ENCODE measurements at regions not wholly inside any gene's neighbourhood (a gene's known extent, or its start where the extent isn't known, plus 50 kb on each side); places are given as distances from the start of the nearest gene placed in this dataset.

DNA sequence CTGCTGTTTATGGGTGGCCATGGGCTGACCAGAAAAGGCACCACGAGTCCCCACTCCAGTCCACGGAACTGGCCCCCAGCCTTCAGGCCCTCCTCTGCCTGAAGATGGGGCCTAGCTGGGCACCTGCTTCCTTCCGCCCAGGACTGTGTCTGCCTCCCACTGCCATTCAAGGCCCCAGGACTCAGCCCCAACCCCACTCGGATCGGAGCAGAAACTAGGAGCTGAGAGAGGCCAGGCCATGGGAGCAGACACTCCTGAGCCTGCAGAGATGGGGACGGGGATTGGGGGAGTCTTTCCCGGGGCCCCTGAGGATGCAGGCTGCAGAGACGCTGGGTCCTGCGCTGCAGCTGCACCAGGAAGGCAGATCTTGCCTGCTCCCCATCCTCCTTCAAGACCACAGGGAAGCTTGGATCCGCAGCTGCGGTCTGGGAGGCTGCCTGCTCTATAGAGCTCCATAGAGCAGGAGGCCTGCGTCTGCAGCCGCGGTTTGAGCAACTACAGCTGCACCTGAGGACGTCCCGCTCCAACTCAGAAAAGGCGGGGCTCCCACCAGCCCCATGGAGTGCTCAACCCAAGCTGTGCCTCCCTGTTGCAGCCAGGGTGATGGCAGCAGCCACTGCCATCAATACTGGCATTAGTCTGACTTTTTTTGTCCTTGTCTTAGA, 383.9 kb upstream of the TMCO5A start:
- no peak for DNase-seq (ENCODE audit: extremely low read depth, low read depth)

DNA sequence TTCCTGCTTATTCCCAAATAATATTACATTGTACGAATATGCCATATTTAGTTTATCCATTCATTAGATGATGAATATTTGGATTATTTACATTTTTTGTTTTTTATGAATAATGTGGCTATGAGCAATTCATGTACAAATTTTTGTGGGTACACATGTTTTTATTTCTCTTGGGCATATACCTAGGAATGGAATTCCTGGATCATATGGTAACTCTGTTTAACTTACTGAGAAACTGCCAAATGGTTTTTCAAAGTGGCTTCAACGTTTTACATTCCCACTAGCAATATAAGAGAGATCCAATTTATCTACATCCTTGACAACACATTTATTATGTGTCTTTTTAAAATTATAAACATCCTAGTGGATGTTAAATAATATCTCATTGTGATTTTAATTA, 362.0 kb upstream of the TMCO5A start:
- no peak for DNase-seq (ENCODE audit: extremely low read depth, low read depth)

DNA sequence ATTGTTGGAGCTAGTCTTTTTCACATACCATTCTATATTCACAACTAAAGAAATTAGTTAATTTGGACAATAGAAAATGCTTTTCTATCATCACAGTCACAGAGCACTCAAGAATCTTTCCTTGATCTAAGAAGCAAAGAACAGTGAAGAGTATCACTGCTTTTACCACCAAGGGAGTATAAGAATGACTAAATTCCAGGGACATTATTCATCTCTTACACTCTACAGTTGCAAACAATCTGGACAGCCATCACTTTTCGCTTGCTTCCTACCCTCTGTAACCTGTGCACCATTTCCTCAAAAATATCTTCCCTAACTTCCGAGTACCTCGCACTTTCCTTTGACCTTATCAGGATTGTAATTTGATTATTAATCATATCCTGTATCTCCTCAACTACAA, 359.5 kb upstream of the TMCO5A start:
- DNase-seq (ENCODE audit: extremely low read depth, low read depth) = no peak

DNA sequence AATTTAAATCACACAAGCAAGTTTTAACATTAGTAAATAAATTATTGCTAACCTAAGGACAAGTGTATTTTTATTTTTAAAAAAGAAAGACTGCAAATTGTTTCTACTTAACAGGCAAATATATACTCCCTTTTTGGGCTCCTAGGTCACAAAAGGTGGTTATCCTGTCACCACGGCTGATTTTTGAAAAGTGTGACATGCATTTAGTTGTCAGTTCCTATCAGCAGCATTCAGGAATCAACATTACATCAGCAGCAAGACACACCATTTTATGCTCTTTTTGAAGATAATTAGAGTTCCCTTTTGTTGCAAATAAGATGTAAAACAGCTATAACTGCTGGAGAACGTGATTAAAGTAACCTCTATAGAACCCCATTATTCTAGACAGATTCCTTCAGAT, 357.5 kb upstream of the TMCO5A start:
- DNase-seq (ENCODE audit: extremely low read depth, low read depth) = no peak

DNA sequence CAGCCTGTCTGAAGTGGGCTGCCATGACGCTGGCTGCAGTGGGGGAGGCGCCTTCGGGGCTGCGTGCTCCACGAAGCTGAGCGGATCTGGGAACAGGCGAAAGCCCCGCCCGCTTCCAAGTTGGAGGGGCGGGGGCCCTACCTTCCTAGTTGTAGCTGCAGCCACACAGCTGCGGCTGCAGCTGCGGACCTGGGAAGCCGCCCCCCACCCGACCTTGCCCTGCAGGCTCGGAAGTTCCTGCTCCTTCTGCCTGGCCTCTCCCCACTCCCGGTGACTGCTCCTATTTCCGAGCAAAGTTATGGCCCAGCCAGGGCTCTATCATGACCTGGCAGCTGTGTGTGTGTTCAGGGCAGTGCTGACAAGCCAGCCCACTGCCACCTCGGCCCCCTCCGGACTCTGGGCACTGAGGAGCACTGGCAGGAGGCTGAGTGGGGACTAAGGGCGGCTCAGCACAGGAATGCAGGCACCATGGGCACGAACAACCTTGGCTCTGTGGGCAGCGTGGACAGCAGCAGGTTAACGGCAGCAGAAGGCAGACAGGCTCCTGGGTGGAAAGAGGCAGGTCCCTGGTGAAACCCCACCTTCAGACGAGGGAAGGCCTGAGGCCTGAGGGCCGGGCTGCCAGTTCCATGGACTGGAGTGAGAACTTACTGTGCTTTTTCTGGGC, 352.4 kb upstream of the TMCO5A start:
- no peak for DNase-seq (ENCODE audit: extremely low read depth, low read depth)

DNA sequence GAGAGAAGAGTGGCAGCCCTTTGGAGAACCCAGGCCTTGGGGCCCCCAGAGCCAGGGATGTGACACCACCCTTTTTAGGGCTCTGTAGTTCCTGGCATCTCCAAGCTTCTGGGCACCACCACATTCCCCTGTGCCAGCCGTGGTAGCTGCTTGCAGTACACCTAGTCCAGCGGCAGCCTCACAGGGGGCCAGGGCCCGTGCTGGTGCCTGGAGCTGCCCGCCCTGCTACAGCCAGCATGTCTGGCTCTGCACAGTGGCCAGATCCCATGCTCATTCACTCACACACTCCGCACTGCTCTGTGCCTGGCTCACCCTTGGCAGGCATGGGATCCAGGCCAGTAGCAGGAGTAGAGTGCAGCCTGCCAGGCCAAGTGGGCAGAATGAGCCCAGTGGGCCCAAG, 351.6 kb upstream of the TMCO5A start:
- DNase-seq (ENCODE audit: extremely low read depth, low read depth) = no peak

DNA sequence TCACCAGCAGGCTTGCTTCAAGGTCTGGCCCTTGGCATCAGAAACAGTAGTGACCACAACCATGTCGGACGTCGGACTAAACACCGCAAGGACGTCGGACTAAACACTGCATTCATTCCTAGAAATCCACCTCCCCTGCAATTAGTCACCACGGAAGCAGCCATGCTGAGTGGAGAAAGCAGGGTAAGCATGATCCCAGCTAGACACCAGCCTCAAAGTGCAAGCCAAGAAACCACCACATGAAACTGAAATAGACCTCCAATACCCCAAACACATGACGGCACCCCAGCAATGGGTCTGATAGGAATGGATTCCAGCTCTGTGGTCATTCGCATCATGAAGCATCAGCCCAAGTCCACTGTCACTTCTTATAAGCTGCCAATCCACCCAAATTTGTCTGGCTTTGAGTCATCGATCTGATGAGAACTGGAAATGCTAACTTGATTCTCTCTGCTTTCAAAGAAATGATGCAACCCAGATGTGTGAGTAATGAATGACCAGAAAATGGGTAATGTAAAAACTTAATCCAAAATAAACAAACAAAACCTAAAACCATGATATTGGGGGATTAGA, 348.3 kb upstream of the TMCO5A start:
- DNase-seq (ENCODE audit: extremely low read depth, low read depth) = no peak

DNA sequence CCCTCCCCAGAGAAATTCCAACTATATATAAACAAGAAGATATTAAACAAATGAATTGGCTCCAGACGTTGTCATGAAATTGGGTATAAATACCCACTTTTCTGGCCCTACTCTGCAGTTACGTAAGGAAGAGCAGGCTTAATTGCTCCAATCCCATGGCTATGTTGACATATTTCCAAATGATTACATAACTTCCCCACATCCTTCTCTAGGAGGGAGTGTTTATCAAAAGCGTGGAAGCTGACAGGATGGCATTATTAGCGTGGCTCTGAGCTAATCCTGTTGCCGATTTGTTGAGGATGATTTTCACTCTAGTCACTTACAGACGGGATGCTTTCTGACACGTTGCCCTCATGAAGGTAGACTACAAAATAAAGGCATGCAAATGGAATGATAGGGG, 347.5 kb upstream of the TMCO5A start:
- DNase-seq (ENCODE audit: extremely low read depth, low read depth) = no peak

DNA sequence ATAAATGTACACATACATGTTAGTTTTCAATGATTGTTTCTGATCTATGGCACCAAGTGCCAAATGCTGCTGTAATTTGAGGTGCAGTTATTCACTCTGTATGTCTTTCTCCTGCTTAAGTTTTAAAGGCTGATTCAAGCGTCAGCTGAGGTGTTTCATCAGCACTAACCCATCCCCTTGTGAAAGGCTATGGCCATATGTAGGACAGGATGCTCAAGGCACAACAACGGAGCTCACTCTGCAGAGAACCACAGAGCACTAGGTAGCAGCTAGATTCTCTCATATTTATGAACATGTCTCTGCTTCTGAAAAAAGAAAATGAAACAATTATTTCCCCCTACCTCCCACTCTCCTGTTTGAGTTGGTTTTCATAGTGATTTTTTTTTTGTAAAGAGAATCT, 340.0 kb upstream of the TMCO5A start:
- DNase-seq (ENCODE audit: extremely low read depth, low read depth) = peak; percentile 5

DNA sequence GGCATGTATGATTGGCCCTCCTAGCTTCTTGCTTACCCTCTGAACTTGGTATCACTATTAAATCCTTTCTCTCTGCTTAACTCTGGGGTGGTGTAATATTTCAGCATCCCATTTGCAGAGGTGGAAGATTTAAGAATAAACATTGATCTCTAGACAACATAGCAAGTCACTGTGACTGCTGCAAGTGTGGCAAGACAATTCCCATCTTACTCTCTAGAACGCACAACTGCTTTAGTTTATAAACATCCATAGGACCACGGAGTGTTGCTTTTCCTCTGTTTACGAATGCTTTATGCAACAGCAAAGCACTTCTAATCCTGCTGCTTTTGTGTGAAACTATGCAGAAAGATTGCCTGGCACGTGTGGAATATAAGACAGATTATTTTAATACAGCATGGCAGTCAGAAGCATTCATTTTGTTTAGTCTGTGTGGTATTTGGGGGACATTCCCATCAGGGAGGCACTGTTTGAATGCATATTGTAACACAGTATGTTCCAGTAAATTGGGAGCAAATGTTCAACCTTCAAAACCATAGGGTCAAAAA, 338.9 kb upstream of the TMCO5A start:
- DNase-seq (ENCODE audit: extremely low read depth, low read depth) = peak; percentile 13

DNA sequence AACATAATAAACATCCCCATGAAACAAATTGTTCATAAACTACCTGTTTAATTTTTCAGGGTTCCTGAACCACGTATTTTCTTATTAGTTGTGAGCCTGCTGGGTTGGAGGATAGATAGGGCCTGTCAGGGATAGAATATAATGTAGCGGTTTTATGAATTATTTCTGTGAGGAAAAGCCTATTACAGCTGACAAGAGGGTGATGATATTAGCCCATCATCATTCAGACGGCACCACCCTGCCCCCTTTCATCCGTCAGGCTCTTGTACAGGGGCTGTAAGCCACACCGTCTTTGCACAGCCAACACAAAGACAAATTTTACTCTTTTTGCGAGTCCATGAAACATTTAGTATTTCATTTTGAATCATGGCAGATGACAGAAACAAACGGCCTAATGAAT, 335.3 kb upstream of the TMCO5A start:
- DNase-seq (ENCODE audit: extremely low read depth, low read depth) = no peak

DNA sequence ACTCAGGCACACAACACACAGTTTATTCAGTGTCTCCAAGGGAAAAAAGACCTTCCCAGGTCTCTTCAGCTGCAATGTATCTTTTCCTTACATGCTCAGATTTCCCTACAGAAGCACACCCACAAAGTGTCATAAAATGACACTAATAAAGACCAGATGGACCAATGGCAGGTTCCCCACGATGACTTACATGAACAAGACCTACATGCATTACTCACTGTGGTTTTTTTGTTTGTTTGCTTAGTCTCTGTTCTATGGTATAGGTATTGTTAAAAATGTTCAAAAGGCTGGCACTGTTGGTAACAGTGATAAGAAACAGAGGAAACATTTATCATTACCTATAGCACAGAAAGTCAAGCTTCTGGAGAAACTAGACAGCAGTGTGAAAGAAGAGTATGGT, 318.2 kb upstream of the TMCO5A start:
- no peak for DNase-seq (ENCODE audit: extremely low read depth, low read depth)

DNA sequence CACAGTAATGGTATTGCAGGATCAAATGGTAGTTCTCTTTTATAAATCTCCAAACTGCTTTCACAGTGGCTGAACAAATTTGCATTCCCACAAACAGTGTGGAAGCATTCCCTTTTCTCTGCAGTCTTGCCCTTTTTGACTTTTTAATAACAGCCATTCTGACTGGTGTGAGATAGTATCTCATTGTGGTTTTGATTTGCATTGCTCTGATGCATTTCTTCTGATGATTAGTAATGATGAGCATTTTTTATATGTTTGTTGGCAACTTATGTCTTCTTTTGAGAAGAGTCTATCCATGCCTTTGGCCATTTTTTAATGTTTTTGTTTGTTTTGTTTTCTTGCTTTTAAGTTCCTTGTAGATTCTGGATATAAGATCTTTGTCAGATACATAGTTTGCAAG, 316.1 kb upstream of the TMCO5A start:
- no peak for DNase-seq (ENCODE audit: extremely low read depth, low read depth)

DNA sequence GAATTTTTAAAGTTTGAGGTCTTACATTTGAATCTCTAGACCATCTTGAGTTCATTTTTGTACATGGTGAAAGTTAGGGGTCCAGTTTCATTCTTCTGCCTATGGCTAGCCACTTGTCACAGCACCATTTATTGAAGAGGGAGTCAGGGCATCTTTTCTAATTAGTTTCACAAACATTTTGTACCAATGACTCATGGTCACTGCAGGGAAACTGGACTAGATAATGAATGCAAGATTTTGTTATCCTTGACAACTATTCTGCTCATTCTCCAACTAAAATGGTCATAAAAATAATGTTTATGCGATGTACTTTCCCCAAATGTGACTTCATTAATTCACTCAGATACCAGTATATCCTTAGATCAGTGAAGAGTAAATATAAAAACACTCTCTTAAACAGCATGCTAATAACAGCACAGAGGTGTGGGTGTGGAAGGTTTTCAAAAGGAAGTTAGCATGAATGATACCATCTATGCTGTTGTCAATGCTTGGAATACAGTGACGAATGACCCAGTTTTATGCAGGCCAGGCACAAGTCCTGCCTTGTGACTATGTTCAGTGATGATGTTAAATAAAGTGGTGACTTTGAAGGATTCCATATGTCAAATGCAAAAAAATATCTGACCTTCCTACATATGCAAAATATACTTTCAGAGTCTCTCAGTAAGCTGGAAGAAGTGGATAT, 314.9 kb upstream of the TMCO5A start:
- no peak for DNase-seq (ENCODE audit: extremely low read depth, low read depth)

DNA sequence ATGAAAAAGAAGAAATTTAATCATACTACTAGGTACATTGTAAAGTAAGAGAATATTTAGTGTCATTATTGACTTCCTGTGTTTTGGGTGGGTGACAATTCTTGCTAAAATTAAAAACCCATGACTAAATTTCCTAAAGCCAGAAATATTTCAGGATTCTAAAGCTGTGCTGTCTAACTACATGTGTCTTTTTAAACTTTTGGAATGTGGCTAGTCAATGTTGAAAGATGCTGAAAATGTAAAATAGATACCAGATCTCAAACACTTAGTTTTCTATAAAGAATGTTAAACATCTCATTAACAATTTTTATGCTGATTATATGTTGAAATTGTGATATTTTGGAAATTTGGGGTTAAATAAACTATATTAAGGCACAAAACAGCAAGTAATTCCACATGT, 308.9 kb upstream of the TMCO5A start:
- DNase-seq (ENCODE audit: extremely low read depth, low read depth) = no peak

DNA sequence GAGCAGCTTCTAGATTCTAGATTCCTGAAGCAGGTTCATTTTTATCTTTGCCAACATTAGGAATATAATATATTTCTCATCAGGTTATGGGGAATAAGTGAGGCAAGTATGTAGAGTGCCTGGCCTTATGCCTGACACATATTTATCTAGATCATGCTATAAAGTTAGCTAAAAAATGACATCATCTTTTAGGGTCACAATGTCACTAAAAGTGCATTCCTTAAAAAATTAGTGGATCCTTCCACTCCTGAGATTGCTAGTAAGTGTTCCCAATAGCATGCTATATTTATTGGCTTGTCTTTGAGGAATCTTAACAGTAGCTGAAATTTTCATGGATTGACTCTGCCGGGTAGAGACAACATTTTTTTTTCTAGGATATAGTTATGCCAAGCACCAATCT, 305.9 kb upstream of the TMCO5A start:
- no peak for DNase-seq (ENCODE audit: extremely low read depth, low read depth)

DNA sequence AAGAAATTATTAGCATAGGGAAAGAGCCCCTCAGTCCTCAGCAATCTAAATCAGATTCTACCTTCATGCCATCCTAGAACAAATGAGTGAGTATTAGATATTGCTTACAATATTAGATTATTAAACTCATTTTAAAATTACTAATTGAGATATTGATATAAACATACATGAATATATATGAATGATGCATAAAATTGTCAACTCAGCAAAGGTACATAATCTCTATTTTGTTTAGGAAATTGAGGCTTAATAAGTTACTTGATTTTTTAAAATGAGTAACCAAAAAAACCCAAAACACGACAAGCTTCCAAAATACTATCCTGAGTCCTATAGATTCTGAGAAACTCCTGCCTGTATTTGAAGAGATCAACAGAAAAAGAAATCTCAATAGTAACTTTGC, 297.7 kb upstream of the TMCO5A start:
- no peak for DNase-seq (ENCODE audit: extremely low read depth, low read depth)

DNA sequence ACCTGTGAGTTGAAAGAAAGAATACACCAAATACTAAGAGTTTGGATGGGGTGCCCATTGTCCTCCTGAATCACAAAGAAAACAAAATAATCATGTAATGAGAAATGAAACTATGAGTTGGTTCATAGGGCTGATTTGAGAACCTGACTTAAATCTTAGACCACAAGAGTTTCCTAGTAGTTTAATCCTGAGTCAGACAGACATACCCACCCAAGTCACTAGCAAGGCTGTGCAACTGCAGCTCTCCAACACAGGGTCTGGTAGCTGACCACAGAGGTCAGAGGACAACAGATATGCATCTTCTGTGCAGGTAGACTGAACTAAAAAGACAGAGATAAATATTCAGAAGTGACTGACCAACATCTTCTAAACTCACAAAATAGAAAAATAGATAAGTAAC, 296.3 kb upstream of the TMCO5A start:
- DNase-seq (ENCODE audit: extremely low read depth, low read depth) = no peak

DNA sequence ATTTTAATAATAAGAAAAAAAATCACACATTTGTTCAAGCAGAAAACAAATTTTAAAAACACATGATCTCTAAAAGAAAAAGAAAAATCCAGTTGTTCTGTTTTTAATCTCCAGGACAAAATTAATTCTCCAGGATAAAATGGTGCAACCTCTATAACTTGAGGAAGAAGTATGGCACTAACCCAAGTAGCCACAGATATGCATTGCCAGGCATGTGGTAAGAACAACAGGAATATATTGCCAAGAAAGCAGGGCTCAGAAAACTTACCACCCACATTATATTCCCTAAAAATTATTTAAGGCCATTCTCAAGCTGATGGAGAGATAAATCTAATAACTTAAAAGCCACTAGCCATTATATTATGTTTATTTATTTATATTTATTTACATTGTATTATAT, 295.7 kb upstream of the TMCO5A start:
- no peak for DNase-seq (ENCODE audit: extremely low read depth, low read depth)

DNA sequence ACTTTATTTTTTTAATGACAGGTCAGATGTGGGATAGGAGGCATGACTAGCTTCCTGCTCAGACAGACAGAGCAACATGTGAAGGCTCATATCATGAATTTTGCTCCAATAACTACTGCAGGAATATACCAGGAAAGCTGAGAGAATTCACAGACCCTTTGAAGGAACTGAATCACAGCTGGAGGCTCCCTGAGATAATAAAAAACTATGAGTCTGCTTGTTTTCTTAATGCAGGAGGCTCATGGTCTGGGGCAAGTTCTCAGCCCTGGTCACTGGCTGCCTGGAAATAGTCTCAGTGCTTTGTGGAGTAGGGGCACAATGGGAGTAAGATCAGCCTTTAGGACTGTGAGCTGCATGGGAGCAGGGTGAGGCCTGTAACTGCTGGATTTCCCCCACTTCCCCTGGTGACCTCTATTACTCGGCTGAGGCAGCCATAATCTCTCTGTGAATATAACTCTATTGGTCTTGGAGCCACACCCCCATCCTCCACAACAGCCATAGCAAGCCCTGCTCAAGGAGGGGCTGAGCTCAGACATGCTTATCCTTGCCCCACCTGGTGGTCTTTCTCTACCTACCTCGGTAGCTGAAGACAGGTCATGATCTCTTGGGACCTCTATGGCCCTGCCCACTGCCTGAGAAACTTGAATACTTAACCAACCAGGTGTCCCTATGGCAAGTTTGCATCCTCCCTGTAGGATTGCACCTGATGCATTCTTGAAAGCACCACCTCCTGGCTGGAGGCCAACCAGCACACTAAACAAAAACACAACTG, 281.6 kb upstream of the TMCO5A start:
- DNase-seq (ENCODE audit: extremely low read depth, low read depth) = no peak

DNA sequence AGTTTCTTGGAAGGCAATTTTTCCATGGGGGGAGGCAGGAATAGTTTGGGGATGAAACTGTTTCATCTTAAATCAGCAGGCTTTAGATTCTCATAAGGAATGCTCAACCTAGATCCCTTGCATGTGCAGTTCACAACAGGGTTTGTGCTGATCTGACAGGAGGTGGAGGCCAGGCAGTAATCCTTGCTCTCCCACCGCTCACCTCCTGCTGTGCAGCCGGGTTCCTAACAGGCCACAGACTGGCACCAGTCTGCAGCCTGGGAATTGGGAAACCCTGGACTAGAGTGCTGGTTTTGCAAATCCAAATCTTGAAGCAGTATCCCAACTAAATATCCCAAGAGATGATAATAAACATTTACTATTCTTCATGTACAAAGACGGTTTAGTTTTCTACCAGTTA, 256.3 kb upstream of the TMCO5A start:
- no peak for DNase-seq (ENCODE audit: extremely low read depth, low read depth)

Data from NCI-H460 (cell line).